H1 (cell line): ENCODE measurements at regions not wholly inside any gene's neighbourhood (a gene's known extent, or its start where the extent isn't known, plus 50 kb on each side); places are given as distances from the start of the nearest gene placed in this dataset.

ENCODE experiments used
- CTCF ChIA-PET: fragments of 300-600 bp; sonication (Branson Sonifier 250); formaldehyde crosslinking; loops from one replicate; lab custom pipeline; 2021; ENCODE audit not compliant: partially characterized antibody; lab: Charles Lee
- POLR2A ChIA-PET: fragments of 300-600 bp; sonication (Branson Sonifier 250); formaldehyde crosslinking; loops from one replicate; lab custom pipeline; 2021; ENCODE audit warnings: inconsistent platforms; ENCODE audit not compliant: partially characterized antibody; lab: Charles Lee
- DNase-seq, 2 experiments: peaks; one replicate each; pipeline versions ENCODE4 v3.0.0 to v3.0.0-alpha.2; 2010 to 2022; ENCODE audit warnings: low spot score in 2 of 2, low read depth in 1 of 2, mixed read lengths in 1 of 2
- FAIRE-seq: peaks from 2 replicates; lab custom pipeline; 2011; peaks lifted over from hg19 to GRCh38; lab: Jason Lieb, UNC
- H2AFZ ChIP-seq: 2 replicates; pipeline ENCODE4 v1.8.1; 2012; ENCODE audit warnings: low read length, inconsistent platforms
- H2AK5ac ChIP-seq: 2 replicates; pipeline ENCODE4 v1.6.1; 2013; ENCODE audit warnings: low read depth, low read length
- H2BK120ac ChIP-seq: replicated peaks from 2 replicates; pipeline ENCODE3; 2013; ENCODE audit warnings: low read depth, low read length, inconsistent platforms
- H2BK12ac ChIP-seq: 2 replicates; pipeline ENCODE4 v1.6.1; 2013; ENCODE audit warnings: low read depth, low read length
- H2BK15ac ChIP-seq: 2 replicates; pipeline ENCODE4 v1.6.1; 2013; ENCODE audit warnings: low read length
- H2BK20ac ChIP-seq: 2 replicates; pipeline ENCODE4 v1.6.1; 2013; ENCODE audit warnings: low read length
- H2BK5ac ChIP-seq: 2 replicates; pipeline ENCODE4 v1.6.1; 2013; ENCODE audit warnings: low read depth, low read length
- H3K14ac ChIP-seq: 2 replicates; pipeline ENCODE4 v1.6.1; 2013; ENCODE audit warnings: inconsistent platforms; ENCODE audit not compliant: insufficient read length
- H3K18ac ChIP-seq: 2 replicates; pipeline ENCODE4 v1.6.1; 2013; ENCODE audit warnings: low read length; ENCODE audit errors: extremely low read depth
- H3K23ac ChIP-seq: 2 replicates; pipeline ENCODE4 v1.6.1; 2013; ENCODE audit warnings: inconsistent platforms; ENCODE audit not compliant: insufficient read length
- H3K23me2 ChIP-seq: 2 replicates; pipeline ENCODE4 v1.6.1; 2013; ENCODE audit warnings: low read depth, low read length
- H3K27ac ChIP-seq: 2 replicates; pipeline ENCODE4 v1.6.1; 2011; ENCODE audit warnings: low read depth, low read length, inconsistent platforms
- H3K27me3 ChIP-seq, 4 experiments: replicated peaks in 1 of 4; 1 replicate in 1 of 4; 2 replicates in 3 of 4; pipeline versions ENCODE4 v1.6.1 to v1.8.1; 2011 to 2013; ENCODE audit warnings: low read length in 3 of 4, mild to moderate bottlenecking in 3 of 4, inconsistent platforms in 2 of 4, mixed read lengths in 2 of 4, moderate library complexity in 1 of 4; ENCODE audit not compliant: control insufficient read depth in 3 of 4, insufficient read depth in 3 of 4; ENCODE audit errors: extremely low read depth in 1 of 4
- H3K36me3 ChIP-seq, 4 experiments: 2 replicates each; pipeline versions ENCODE4 v1.6.1 to v1.8.1; 2011 to 2013; ENCODE audit warnings: mild to moderate bottlenecking in 4 of 4, low read length in 3 of 4, moderate library complexity in 2 of 4, control low read depth in 1 of 4, inconsistent platforms in 1 of 4; ENCODE audit not compliant: insufficient read depth in 4 of 4, control insufficient read depth in 2 of 4
- H3K4ac ChIP-seq: replicated peaks from 2 replicates; pipeline ENCODE3; 2013; ENCODE audit warnings: low read length, low read depth, mixed read lengths, inconsistent platforms; ENCODE audit not compliant: insufficient read length
- H3K4me1 ChIP-seq, 4 experiments: replicated peaks in 1 of 4; 1 replicate in 1 of 4; 2 replicates in 3 of 4; pipeline versions ENCODE4 v1.6.1 to v1.8.1; 2011 to 2013; ENCODE audit warnings: low read length in 3 of 4, inconsistent platforms in 2 of 4, mixed read lengths in 1 of 4; ENCODE audit not compliant: insufficient read depth in 4 of 4, control insufficient read depth in 3 of 4
- H3K4me2 ChIP-seq, 2 experiments: 2 replicates each; pipeline versions ENCODE4 v1.6.1 to v1.8.1; 2011 to 2013; ENCODE audit warnings: low read depth in 2 of 2, low read length in 2 of 2, control low read depth in 1 of 2, inconsistent platforms in 1 of 2, mild to moderate bottlenecking in 1 of 2; ENCODE audit not compliant: insufficient read depth in 1 of 2
- H3K4me3 ChIP-seq, 4 experiments: fragments of 200-600, 300-600 bp in 1 of 4; sonication (generic), shearing (Covaris generic), sonication (Bioruptor Twin) in 1 of 4; 2 replicates each; pipeline versions ENCODE4 v1.5.1 to v1.8.1; 2011 to 2016; ENCODE audit warnings: low read length in 4 of 4, low read depth in 3 of 4, control low read depth in 2 of 4, inconsistent platforms in 2 of 4, mild to moderate bottlenecking in 2 of 4, mixed read lengths in 1 of 4, moderate library complexity in 1 of 4; ENCODE audit not compliant: insufficient read depth in 2 of 4; ENCODE audit errors: extremely low read depth in 1 of 4
- H3K56ac ChIP-seq: replicated peaks from 2 replicates; pipeline ENCODE3; 2013; ENCODE audit warnings: low read depth, mild to moderate bottlenecking, mixed read lengths, low read length, inconsistent platforms; ENCODE audit not compliant: insufficient read length
- H3K79me1 ChIP-seq: 2 replicates; pipeline ENCODE4 v1.6.1; 2013; ENCODE audit warnings: low read depth, low read length, control low read depth
- H3K79me2 ChIP-seq, 2 experiments: 2 replicates each; pipeline versions ENCODE4 v1.6.1 to v1.8.1; 2012 to 2013; ENCODE audit warnings: low read length in 2 of 2, mild to moderate bottlenecking in 2 of 2, inconsistent platforms in 1 of 2; ENCODE audit not compliant: insufficient read depth in 2 of 2, control insufficient read depth in 1 of 2
- H3K9ac ChIP-seq, 4 experiments: replicated peaks in 1 of 4; 1 replicate in 1 of 4; 2 replicates in 3 of 4; pipeline versions ENCODE4 v1.6.1 to v1.8.1; 2011 to 2013; ENCODE audit warnings: low read depth in 3 of 4, low read length in 3 of 4, control low read depth in 2 of 4, mild to moderate bottlenecking in 2 of 4, moderate library complexity in 2 of 4, inconsistent platforms in 1 of 4; ENCODE audit errors: extremely low read depth in 1 of 4
- H3K9me3 ChIP-seq, 2 experiments: 2 replicates each; pipeline versions ENCODE4 v1.6.1 to v1.8.1; 2012 to 2013; ENCODE audit warnings: mild to moderate bottlenecking in 2 of 2, moderate library complexity in 2 of 2, control low read depth in 1 of 2, inconsistent platforms in 1 of 2, low read depth in 1 of 2, low read length in 1 of 2, mixed read lengths in 1 of 2; ENCODE audit not compliant: insufficient read depth in 2 of 2
- H4K20me1 ChIP-seq, 2 experiments: replicated peaks in 1 of 2; 2 replicates each; pipeline versions ENCODE3 to v1.8.1; 2011 to 2013; ENCODE audit warnings: inconsistent platforms in 2 of 2, low read length in 2 of 2, mild to moderate bottlenecking in 1 of 2; ENCODE audit not compliant: insufficient read depth in 2 of 2, control insufficient read depth in 1 of 2
- H4K5ac ChIP-seq: 2 replicates; pipeline ENCODE4 v1.6.1; 2013; ENCODE audit warnings: low read length, low read depth, mixed read lengths, inconsistent platforms; ENCODE audit not compliant: insufficient read length
- H4K8ac ChIP-seq: 2 replicates; pipeline ENCODE4 v1.8.0; 2013; ENCODE audit warnings: mild to moderate bottlenecking, moderate library complexity, low read length, inconsistent platforms; ENCODE audit not compliant: insufficient read depth; ENCODE audit errors: extremely low read depth
- H4K91ac ChIP-seq: replicated peaks from 2 replicates; pipeline ENCODE3; 2013; ENCODE audit warnings: low read length, mixed read lengths, inconsistent platforms; ENCODE audit not compliant: insufficient read length
- CBX8 ChIP-seq: fragments of 300-800, 300-1000 bp; sonication (generic); IDR thresholded peaks from 2 replicates; pipeline ENCODE4 v1.7.1; 2016; ENCODE audit warnings: low read depth, low read length, borderline replicate concordance
- CEBPB ChIP-seq: IDR thresholded peaks from 2 replicates; pipeline ENCODE4 v1.6.1; 2012; ENCODE audit warnings: low read depth, low read length
- HDAC6 ChIP-seq: IDR thresholded peaks from one replicate; pipeline ENCODE4 v1.7.1; 2012; ENCODE audit warnings: low read depth, mild to moderate bottlenecking, inconsistent platforms, low read length, moderate library complexity
- KDM4A ChIP-seq: IDR thresholded peaks from one replicate; pipeline ENCODE4 v1.7.1; 2012; ENCODE audit warnings: low read depth, mild to moderate bottlenecking, moderate library complexity, low read length, inconsistent platforms; ENCODE audit not compliant: severe bottlenecking
- PHF8 ChIP-seq: fragments of 200-600 bp; sonication (generic); conservative IDR thresholded peaks from 2 replicates; pipeline ENCODE4 v1.7.1; 2012; ENCODE audit warnings: low read depth, mild to moderate bottlenecking, inconsistent platforms, low read length, moderate library complexity
- POU5F1 ChIP-seq: IDR thresholded peaks from 2 replicates; pipeline ENCODE4 v1.6.1; 2011; ENCODE audit warnings: low read depth, mild to moderate bottlenecking, low read length, moderate library complexity
- RBBP5 ChIP-seq: IDR thresholded peaks from 2 replicates; pipeline ENCODE4 v1.7.1; 2012; ENCODE audit warnings: low read depth, mild to moderate bottlenecking, inconsistent platforms, low read length, moderate library complexity, borderline replicate concordance
- RNF2 ChIP-seq: fragments of 200-900, 300-1000 bp; sonication (generic); IDR thresholded peaks from 2 replicates; pipeline ENCODE4 v1.7.1; 2016; ENCODE audit warnings: borderline replicate concordance, low read depth, mild to moderate bottlenecking, antibody characterized with exemption, low read length; ENCODE audit not compliant: poor library complexity, severe bottlenecking; ENCODE audit errors: missing control alignments
- SIX5 ChIP-seq: IDR thresholded peaks from 2 replicates; pipeline ENCODE4 v1.6.1; 2011; ENCODE audit warnings: mild to moderate bottlenecking, low read depth, low read length
- SUZ12 ChIP-seq: fragments of 200-600 bp; sonication (generic); IDR thresholded peaks from 2 replicates; pipeline ENCODE4 v1.6.1; 2012; ENCODE audit warnings: mild to moderate bottlenecking, inconsistent platforms, low read length, moderate library complexity, mixed read lengths
- TAF7 ChIP-seq: optimal IDR thresholded peaks from 2 replicates; pipeline ENCODE3; 2011; ENCODE audit warnings: low read depth, mild to moderate bottlenecking, inconsistent platforms, low read length, moderate library complexity, borderline replicate concordance
- USF2 ChIP-seq: IDR thresholded peaks from 2 replicates; pipeline ENCODE4 v1.6.1; 2011; ENCODE audit warnings: low read length, improper control_type of control experiment
- ZNF274 ChIP-seq: IDR thresholded peaks from 2 replicates; pipeline ENCODE4 v1.7.0; 2012; ENCODE audit warnings: low read length, borderline replicate concordance; ENCODE audit errors: extremely low read depth
- WGBS, 2 experiments: shearing (Covaris generic) in 1 of 2; methylation state at CpG; one replicate each; pipeline versions ENCODE4 v1.1.6 to v1.1.7; 2013 to 2015; ENCODE audit warnings: low lambda C conversion rate in 2 of 2, mixed read lengths in 2 of 2, inconsistent platforms in 1 of 2, low coverage in 1 of 2, missing lambda C conversion rate in 1 of 2; ENCODE audit not compliant: insufficient replicate concordance in 2 of 2, insufficient coverage in 1 of 2, insufficient read length in 1 of 2; ENCODE audit errors: extremely low coverage in 1 of 2, missing lambda C conversion rate in 1 of 2; 5-methylcytosine and 5-hydroxymethylcytosine counted together

GRCh38 chr2:18648161-18648560 is 58.8 kb upstream of the NT5C1B start:
- DNase-seq, result no peak
- Histone ChIP-seq H2BK20ac (no peak overlapping the region), H4K8ac (no peak overlapping the region), H2BK12ac (no peak overlapping the region), H4K91ac (no peak overlapping the region), H3K27ac (no peak overlapping the region), H3K4ac (no peak overlapping the region), H3K4me1 (peaks cover 0 to 8% (median 5%) of the 10 kb centered on the region in 4 experiments; a peak in 5 of 7 replicates), H3K4me3 (no peak overlapping the region), H2AFZ (no peak overlapping the region), H3K36me3 (no peaks in the 10 kb centered on the region), H3K23me2 (0 out of 2 replicates have a peak, but pooled peaks cover 2% of the 10 kb centered on the region), H3K23ac (no peak overlapping the region), H3K56ac (no peak overlapping the region), H4K20me1 (no peaks in the 10 kb centered on the region), H3K9ac (no peak overlapping the region), H4K5ac (no peak overlapping the region), H3K79me2 (no peaks in the 10 kb centered on the region), H2BK5ac (no peak overlapping the region), H3K9me3 (no peaks in the 10 kb centered on the region), H3K4me2 (no peak overlapping the region), H3K79me1 (no peaks in the 10 kb centered on the region), H3K14ac (no peak overlapping the region), H2AK5ac (no peak overlapping the region), H3K18ac (no peak overlapping the region), H3K27me3 (no peaks in the 10 kb centered on the region), H2BK120ac (no peak overlapping the region), H2BK15ac (no peak overlapping the region)
- 76% methylated on average over 3 of the region's 3 CpGs; no CpG with 5 or more reads in 1 of the 2 experiments for WGBS, 2 experiments
- POLR2A ChIA-PET, result no interaction called here
- CTCF ChIA-PET, result no interaction called here
- FAIRE-seq, result no peak
- TF ChIP-seq CEBPB (no peak), ZNF274 (no peak), SUZ12 (no peak), USF2 (no peak), SIX5 (no peak), TAF7 (no peak), KDM4A (no peak), CBX8 (no peak), PHF8 (no peak), POU5F1 (no peak), RNF2 (no peak), RBBP5 (no peak), HDAC6 (no peak)
